SKM-1 treated with dmso at 0.1 percent for 144 hours (cell line): ENCODE measurements at regions not wholly inside any gene's neighbourhood (a gene's known extent, or its start where the extent isn't known, plus 50 kb on each side); places are given as distances from the start of the nearest gene placed in this dataset.
"Not testable (repeated sequence)": the region's sequence is repeated elsewhere in the genome, so short reads cannot be mapped to it uniquely, and the experiment has no call there.

ENCODE experiments used
- DNase-seq: peaks from one replicate; lab custom pipeline; 2025; ENCODE audit not compliant: unreplicated experiment; lab: John Stamatoyannopoulos, UW

DNA sequence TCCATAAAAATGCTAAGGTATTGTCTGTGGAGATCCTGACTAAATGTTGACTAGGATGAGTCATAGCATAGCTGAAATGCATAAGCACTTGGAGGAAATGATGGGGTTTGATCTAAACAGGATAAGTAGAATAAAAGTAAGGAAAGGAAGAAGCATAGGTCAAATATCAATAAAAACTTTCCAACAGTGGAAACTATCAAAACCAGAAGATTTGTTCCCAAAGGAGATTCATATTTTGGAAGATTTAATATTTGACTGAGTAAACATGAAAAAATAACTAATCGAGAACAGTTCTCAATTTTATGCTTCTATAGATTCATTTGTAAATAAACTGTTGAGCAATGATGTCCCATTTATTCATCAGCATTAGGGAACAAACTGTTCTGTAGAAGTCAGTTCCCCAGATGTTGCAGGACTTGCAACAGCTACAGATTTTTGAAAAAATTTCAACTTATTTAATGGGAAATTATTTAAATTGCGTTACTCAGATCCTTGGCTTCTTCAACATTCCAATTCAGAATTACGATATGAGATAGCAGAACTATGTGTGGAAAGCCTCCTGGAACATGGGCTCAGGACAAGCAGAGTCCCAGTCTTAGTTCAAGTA lies 133.7 kb upstream of the TBX18 start:
- DNase-seq = no peak

GRCh38 chr6:84897011-84897410 lies 132.6 kb upstream of the TBX18 start:
- no peak for DNase-seq

- no peak for DNase-seq
Observed at GRCh38 chr6:84892671-84893070, 128.3 kb upstream of the TBX18 start.

- no peak for DNase-seq
Observed at GRCh38 chr6:84882768-84883766, 118.7 kb upstream of the TBX18 start.

- DNase-seq = not testable (repeated sequence)
Observed at GRCh38 chr6:84879385-84879784, 115.0 kb upstream of the TBX18 start.

DNA sequence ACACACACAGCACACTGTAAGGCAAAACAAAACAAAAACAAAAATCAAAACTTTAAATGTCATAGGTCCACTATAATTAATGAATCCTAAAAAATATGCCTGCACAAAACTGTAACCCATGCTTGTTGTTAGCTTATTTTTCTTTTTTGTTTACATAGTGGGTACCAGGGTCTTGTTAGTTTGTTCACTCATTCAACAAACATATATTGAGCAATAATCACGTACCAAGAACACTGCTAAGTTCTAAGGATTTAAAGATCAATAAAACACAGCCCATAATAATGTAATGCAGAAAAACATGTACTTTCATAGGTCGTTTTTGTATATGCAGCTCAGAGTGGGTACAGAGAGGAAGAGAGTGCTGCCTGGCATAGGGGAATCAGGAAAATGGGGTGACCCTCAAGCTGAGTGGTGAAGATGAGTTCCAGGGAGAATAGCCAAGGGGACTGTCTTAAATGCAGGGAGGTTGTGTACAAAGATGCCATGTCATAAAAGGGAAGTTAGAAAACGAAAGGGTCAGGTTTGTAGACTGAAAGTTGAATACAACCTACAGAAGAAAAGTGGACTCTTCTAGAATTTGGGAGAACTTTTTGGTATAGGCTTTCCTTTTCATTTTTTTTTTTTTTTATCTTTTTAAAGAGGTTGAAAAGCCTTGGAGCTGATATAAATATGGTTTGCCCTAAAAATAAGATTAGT lies 113.3 kb upstream of the TBX18 start:
- DNase-seq = no peak

GRCh38 chr6:84876723-84877514 lies 112.5 kb upstream of the TBX18 start:
- DNase-seq = no peak

- DNase-seq = no peak
Observed at GRCh38 chr6:84872996-84873723, 108.8 kb upstream of the TBX18 start.

DNA sequence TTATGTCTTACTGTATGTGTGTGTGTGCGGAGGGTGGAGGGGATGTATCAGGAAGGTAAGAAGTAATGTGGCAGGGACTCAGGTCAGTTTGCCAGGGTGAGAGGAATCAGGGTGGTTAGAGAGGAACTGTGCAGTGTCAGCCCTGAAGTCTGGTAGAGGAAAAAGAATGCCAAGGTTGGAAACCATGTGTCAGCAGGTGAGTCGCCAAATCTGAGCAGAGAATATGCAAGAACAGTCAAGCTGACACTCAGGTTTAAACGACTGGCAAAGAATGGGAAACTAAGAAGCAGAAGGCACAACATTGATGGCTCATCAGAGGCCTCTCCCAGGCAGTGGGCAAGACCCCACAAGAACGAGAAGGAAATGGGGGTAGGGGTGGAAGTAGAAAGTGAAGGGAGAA lies 107.5 kb upstream of the TBX18 start:
- no peak for DNase-seq

DNA sequence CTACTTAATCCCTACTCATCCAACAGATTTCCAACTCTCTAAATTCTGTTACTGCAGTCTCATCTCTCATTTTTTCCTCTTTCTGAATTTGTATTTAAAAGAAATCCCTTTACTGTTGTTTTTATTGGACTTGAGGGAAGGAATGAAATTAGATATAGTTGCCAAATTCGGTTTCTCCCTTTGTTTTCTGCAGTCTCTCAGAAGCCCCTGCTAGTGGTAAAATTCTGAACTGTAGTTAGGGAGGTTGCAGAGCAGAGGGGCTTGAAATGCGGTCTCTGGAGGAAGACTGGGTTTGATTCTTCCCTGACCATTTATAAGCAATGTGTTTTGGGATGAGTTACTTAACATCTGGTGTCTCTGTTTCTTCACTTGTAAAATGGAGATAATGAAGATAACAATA lies 106.3 kb upstream of the TBX18 start:
- no peak for DNase-seq

- DNase-seq = no peak
Observed at GRCh38 chr6:84868149-84868548, 103.8 kb upstream of the TBX18 start.

- DNase-seq = no peak
Observed at GRCh38 chr6:84867521-84867920, 103.1 kb upstream of the TBX18 start.

DNA sequence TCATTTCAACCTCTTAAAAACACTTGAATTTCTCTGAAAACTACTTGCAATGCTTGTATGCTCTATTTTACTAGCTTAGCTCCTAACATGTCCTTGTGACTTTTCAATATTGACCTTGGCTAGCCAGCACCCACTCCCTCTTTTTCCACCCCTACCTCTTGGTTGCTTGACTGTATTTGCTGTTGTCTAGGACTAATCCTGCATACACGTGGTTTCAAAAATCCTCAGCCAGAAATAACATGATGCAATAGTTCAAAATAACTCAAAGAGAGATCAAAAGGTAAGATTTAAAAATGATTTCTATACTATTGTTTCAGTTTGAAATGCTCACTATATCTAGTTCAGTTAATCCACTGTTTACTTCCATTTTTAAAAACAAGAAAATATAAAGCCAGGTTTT lies 102.3 kb upstream of the TBX18 start:
- DNase-seq = no peak

DNA sequence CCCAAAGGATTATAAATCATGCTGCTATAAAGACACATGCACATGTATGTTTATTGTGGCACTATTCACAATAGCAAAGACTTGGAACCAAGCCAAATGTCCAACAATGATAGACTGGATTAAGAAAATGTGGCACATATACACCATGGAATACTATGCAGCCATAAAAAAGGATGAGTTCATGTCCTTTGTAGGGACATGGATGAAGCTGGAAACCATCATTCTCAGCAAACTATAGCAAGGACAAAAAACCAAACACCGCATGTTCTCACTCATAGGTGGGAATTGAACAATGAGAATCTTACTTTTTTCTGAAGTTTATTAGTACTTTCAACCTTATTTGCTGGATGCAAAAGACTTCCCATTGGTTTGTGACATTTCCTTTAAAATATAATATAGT lies 101.0 kb upstream of the TBX18 start:
- not testable (repeated sequence) for DNase-seq

- no peak for DNase-seq
Observed at GRCh38 chr6:84862843-84863242, 98.4 kb upstream of the TBX18 start.

GRCh38 chr6:84860920-84861319 lies 96.5 kb upstream of the TBX18 start:
- DNase-seq = no peak

- no peak for DNase-seq
Observed at GRCh38 chr6:84860509-84860908, 96.1 kb upstream of the TBX18 start.

DNA sequence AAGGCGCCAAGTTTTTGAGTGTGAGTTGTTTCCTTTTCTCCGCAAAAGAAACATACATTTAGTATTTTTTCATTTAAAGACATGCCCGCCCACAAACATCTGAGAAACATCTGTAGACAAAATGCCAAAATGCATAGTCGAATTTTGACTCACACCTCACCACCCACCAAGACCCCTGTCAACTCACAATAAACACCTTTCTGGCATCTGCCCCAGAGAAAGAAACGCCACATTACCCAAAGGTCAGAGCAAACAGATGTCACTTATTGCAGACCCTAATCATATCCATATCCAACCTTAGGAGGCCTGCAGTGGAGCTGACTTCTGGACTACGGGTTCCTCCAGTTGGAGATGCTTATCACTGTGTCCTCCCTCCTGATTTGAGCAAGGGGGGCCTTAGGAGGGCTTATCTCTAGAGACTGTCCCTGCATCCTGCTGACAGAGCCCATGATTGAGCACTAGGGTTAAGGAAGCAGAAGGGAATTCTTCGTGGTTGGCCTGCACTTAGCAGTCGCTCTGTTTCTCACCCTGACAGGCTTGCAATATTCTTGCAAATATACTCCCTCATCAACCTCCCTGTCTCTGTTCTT lies 90.5 kb upstream of the TBX18 start:
- DNase-seq = no peak

- DNase-seq = no peak
Observed at GRCh38 chr6:84853901-84854300, 89.5 kb upstream of the TBX18 start.

DNA sequence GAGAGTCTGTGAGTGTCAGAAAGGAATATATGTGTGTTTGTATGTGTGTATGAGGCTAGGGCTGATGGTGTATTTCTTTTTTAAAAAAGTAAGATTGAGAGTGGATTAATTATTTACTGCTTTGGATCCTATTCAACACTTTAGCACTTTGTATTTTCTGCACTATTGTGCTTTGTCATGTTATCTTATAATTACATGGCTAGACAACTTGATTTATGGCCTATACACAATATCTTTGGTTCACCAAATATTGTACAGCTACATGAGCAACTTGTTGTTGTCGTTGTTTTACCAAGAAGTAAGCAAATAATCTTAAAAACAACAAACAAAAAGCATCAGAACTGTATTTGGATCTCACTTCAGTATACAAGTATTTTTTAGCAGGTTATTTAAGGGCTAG lies 84.6 kb upstream of the TBX18 start:
- no peak for DNase-seq
